Activated naive CD8-positive, alpha-beta T cell treated with anti-CD3 and anti-CD28 coated beads, Interleukin-2, amount 10 ng/mL, durations not matched to agents 7 days and 5 days (primary cell): ENCODE measurements at regions not wholly inside any gene's neighbourhood (a gene's known extent, or its start where the extent isn't known, plus 50 kb on each side); places are given as distances from the start of the nearest gene placed in this dataset.

ENCODE experiments used
- ATAC-seq: fragments of 150-1000 bp; cut with Tn5 transposase; one replicate; pipeline ENCODE4 v1.10.0; 2021; ENCODE audit warnings: low read depth, moderate library complexity
- POLR2A ChIA-PET: fragments of 350-600 bp; sonication (Branson Sonifier 250); formaldehyde crosslinking; loops from one replicate; lab custom pipeline; 2021; ENCODE audit warnings: antibody characterized with exemption; lab: Charles Lee
- DNase-seq: peaks from one replicate; pipeline ENCODE4 v3.0.0; 2021
- H3K27ac Mint-ChIP-seq: one replicate; pipeline ENCODE4 v1.8.0; 2022; ENCODE audit warnings: mild to moderate bottlenecking, mixed read lengths
- H3K27me3 Mint-ChIP-seq: one replicate; pipeline ENCODE4 v1.8.0; 2022; ENCODE audit warnings: mild to moderate bottlenecking, moderate library complexity, mixed read lengths
- H3K36me3 Mint-ChIP-seq: one replicate; pipeline ENCODE4 v1.8.0; 2021; ENCODE audit warnings: mild to moderate bottlenecking, mixed read lengths
- H3K4me1 Mint-ChIP-seq: one replicate; pipeline ENCODE4 v1.8.0; 2021; ENCODE audit warnings: mixed read lengths
- H3K4me3 Mint-ChIP-seq: one replicate; pipeline ENCODE4 v1.8.0; 2022; ENCODE audit warnings: mild to moderate bottlenecking, moderate library complexity, mixed read lengths
- H3K9me3 Mint-ChIP-seq: one replicate; pipeline ENCODE4 v1.8.0; 2021; ENCODE audit warnings: mixed read lengths

- Mint-ChIP-seq H3K27ac (no peak overlapping the region), H3K27me3 (no peaks in the 10 kb centered on the region), H3K4me1 (no peaks in the 10 kb centered on the region), H3K36me3 (no peaks in the 10 kb centered on the region), H3K4me3 (no peak overlapping the region), H3K9me3 (peaks cover 3% of the 10 kb centered on the region)
- ATAC-seq (no peak), DNase-seq (no peak)
- POLR2A ChIA-PET: no interaction called here
Measured at GRCh38 chr20:16898433-16898832, 150.3 kb downstream of the OTOR start.

- POLR2A ChIA-PET: no interaction called here
- no peak for ATAC-seq
Measured at GRCh38 chr20:16902662-16903061, 154.5 kb downstream of the OTOR start.

GRCh38 chr20:16904751-16905150 lies 156.6 kb downstream of the OTOR start:
- H3K27me3 Mint-ChIP-seq: no peaks in the 10 kb centered on the region
- ATAC-seq (no peak), DNase-seq (no peak)
- H3K9me3 Mint-ChIP-seq: peaks cover 3% of the 10 kb centered on the region
- no peaks in the 10 kb centered on the region for H3K36me3 Mint-ChIP-seq
- H3K4me1 Mint-ChIP-seq: no peaks in the 10 kb centered on the region
- POLR2A ChIA-PET: no interaction called here
- H3K27ac Mint-ChIP-seq: no peak overlapping the region
- H3K4me3 Mint-ChIP-seq: no peak overlapping the region

More at GRCh38 chr20:16902662-16903061, 154.5 kb downstream of the OTOR start:
- no peaks in the 10 kb centered on the region for H3K27me3 Mint-ChIP-seq
- H3K4me1 Mint-ChIP-seq: no peaks in the 10 kb centered on the region
- no peak overlapping the region for H3K27ac Mint-ChIP-seq
- no peak overlapping the region for H3K4me3 Mint-ChIP-seq
- H3K9me3 Mint-ChIP-seq: peaks cover 3% of the 10 kb centered on the region
- DNase-seq: no peak
- no peaks in the 10 kb centered on the region for H3K36me3 Mint-ChIP-seq

GRCh38 chr20:16914277-16914676 lies 166.1 kb downstream of the OTOR start:
- Mint-ChIP-seq H3K9me3 (no peaks in the 10 kb centered on the region), H3K36me3 (no peaks in the 10 kb centered on the region), H3K4me1 (no peaks in the 10 kb centered on the region), H3K4me3 (no peak overlapping the region), H3K27ac (no peak overlapping the region), H3K27me3 (no peaks in the 10 kb centered on the region)
- no peak for ATAC-seq
- DNase-seq: no peak
- POLR2A ChIA-PET: no interaction called here

- H3K36me3 Mint-ChIP-seq: no peaks in the 10 kb centered on the region
- H3K9me3 Mint-ChIP-seq: no peaks in the 10 kb centered on the region
- POLR2A ChIA-PET: no interaction called here
- H3K4me3 Mint-ChIP-seq: no peak overlapping the region
- no peaks in the 10 kb centered on the region for H3K27me3 Mint-ChIP-seq
- DNase-seq: no peak
- H3K27ac Mint-ChIP-seq: no peak overlapping the region
- H3K4me1 Mint-ChIP-seq: no peaks in the 10 kb centered on the region
- no peak for ATAC-seq
Measured at GRCh38 chr20:16916165-16916564, 168.0 kb downstream of the OTOR start.

DNA sequence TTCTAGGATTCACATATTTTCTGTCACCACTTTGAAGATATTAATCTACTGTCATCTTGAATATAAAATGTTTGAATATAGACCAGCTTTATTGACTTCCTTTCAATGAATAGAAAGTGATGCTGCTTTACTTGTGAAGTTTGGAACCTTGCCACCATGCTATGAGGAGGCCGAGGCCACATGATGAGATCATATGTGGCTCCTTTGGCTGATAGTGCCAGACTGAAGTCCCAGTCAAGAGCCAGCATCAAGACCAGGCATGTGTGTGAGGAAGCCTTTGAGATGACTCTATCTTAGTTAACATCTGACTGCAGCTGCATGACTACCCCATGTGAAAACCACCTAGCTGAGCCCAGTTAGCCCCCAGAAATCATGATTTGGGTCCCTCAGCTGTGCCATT lies 169.5 kb downstream of the OTOR start:
- Mint-ChIP-seq H3K27ac (no peak overlapping the region), H3K9me3 (no peaks in the 10 kb centered on the region), H3K27me3 (no peaks in the 10 kb centered on the region), H3K36me3 (no peaks in the 10 kb centered on the region), H3K4me3 (no peak overlapping the region), H3K4me1 (no peaks in the 10 kb centered on the region)
- ATAC-seq (no peak), DNase-seq (no peak)
- POLR2A ChIA-PET: no interaction called here

DNA sequence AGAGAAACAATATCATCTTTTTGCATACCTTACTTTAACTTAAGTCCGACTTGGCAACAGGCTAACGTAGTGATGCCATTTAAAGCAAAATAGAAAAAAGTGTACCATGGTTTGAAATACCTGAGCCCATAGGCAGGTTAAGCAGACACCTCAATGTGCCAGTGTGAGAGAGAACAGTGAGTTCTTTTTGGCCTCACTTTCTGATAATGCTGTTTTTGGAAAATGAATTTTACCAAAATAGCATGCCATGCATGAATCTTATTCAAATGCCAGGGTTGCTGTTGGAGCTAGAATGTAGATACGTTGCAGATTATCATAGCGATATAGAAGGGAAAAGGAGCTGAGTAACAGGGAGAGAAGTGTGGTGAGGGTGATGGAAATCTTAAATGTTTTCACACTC lies 170.2 kb downstream of the OTOR start:
- H3K27ac Mint-ChIP-seq: no peak overlapping the region
- no peaks in the 10 kb centered on the region for H3K4me1 Mint-ChIP-seq
- no peaks in the 10 kb centered on the region for H3K27me3 Mint-ChIP-seq
- H3K9me3 Mint-ChIP-seq: no peaks in the 10 kb centered on the region
- no peak overlapping the region for H3K4me3 Mint-ChIP-seq
- ATAC-seq (no peak), DNase-seq (no peak)
- no peaks in the 10 kb centered on the region for H3K36me3 Mint-ChIP-seq
- POLR2A ChIA-PET: no interaction called here

GRCh38 chr20:16919841-16920240 lies 171.7 kb downstream of the OTOR start:
- POLR2A ChIA-PET: no interaction called here
- ATAC-seq (no peak), DNase-seq (no peak)
- no peak overlapping the region for H3K4me3 Mint-ChIP-seq
- no peaks in the 10 kb centered on the region for H3K4me1 Mint-ChIP-seq
- H3K9me3 Mint-ChIP-seq: no peaks in the 10 kb centered on the region
- H3K36me3 Mint-ChIP-seq: no peaks in the 10 kb centered on the region
- H3K27me3 Mint-ChIP-seq: no peaks in the 10 kb centered on the region
- no peak overlapping the region for H3K27ac Mint-ChIP-seq

DNA sequence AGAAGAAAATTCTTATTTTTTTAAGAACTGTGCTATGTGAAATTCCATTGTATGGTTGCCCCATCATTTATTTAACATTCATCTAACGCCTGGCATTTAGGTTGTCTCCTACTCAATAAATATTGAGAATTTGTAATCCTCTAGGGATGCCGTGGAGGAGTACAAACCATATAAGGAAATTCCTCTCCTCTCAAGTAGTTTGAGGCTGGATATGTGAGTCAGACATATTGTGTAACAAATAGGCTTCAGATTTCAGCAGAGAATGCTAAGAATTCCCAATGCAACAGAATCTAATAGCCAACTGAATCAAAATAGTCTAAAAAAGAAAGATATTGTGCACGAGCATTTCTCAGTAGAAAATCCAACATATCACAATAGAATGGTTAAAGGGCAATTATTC lies 174.7 kb downstream of the OTOR start:
- DNase-seq (no peak), ATAC-seq (no peak)
- POLR2A ChIA-PET: no interaction called here
- Mint-ChIP-seq H3K4me1 (no peaks in the 10 kb centered on the region), H3K4me3 (no peak overlapping the region), H3K27me3 (no peaks in the 10 kb centered on the region), H3K27ac (no peak overlapping the region), H3K36me3 (no peaks in the 10 kb centered on the region), H3K9me3 (no peaks in the 10 kb centered on the region)

DNA sequence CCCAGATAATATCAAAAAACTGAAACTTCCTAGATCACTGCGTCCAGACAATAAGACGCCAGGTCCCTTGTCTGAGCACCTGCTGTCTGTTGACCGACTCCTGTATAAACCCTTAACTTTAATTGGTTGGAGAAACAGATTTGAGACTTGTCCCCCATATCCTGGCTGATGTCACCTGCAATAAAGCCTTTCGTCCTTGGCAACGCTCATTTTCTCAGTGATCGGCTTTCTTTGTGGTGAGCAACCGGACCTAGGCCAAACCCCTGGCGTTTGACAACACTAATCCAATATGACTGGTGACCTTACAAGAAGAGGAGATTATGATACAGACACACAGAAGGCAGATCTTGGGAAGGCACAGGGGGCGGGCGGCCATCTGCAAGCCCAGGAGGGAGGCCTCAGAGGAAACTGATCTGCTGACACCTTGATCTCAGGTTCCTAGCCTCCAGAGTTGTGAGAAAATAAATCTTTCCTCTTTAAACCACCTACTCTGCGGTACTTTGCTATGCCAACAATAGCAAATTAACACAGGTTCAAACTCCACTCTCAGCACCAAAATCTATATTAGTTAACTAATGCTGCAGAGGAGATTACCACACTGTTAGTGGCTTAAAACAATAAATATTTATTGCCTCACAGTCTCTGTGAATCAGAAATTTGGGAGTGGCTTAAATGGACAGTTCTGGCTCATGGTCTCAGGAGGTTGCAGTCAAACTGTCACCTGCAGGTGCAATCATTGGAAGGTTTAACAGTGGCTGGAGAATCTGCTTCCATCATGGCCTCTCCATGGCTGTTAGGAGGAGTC lies 178.7 kb downstream of the OTOR start:
- H3K9me3 Mint-ChIP-seq: peaks cover 1% of the 10 kb centered on the region
- no peak overlapping the region for H3K4me3 Mint-ChIP-seq
- no peaks in the 10 kb centered on the region for H3K4me1 Mint-ChIP-seq
- POLR2A ChIA-PET: no interaction called here
- H3K36me3 Mint-ChIP-seq: no peaks in the 10 kb centered on the region
- ATAC-seq (no peak), DNase-seq (no peak)
- H3K27me3 Mint-ChIP-seq: no peaks in the 10 kb centered on the region
- H3K27ac Mint-ChIP-seq: no peak overlapping the region

DNA sequence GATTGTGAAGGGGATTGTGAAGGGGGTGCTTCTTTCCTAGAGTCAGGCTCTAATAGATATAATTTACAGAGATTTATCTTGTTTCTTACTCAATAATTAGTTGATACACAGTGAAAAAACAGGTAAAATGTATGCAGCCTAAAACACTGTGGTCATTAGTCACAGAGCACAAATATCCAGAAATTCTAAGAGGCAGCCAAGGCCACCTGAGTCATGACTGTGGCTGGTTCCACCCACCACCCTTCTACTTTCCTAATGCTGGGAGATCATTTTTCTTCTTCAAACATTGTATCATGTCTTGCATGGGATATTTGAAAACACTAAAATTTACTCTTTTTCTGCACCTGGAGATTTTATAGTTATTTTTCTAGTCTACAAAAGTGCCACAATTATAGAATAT lies 181.6 kb downstream of the OTOR start:
- no peaks in the 10 kb centered on the region for H3K27me3 Mint-ChIP-seq
- DNase-seq: no peak
- no peak for ATAC-seq
- H3K36me3 Mint-ChIP-seq: no peaks in the 10 kb centered on the region
- H3K27ac Mint-ChIP-seq: no peak overlapping the region
- POLR2A ChIA-PET: no interaction called here
- H3K4me1 Mint-ChIP-seq: no peaks in the 10 kb centered on the region
- no peak overlapping the region for H3K4me3 Mint-ChIP-seq
- peaks cover 3% of the 10 kb centered on the region for H3K9me3 Mint-ChIP-seq

DNA sequence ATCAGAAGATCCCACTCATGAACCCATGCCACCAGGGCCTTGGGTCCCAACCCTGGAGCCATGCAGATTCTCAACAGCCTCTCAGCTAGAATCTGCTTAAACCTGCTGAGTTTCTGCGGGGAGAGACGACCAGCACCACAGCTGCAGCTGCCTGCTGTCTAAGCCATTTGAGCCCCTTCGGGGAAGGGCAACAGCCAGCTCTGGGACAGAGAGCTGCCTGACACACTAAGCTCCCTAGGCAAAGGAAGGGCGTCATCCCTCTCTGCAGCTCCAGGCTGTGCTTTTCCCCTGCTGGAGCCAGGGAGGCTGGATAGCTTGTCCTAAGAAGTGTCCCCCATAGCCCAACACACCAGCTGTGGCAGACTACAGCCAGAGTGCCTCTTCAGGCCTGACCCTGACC lies 182.5 kb downstream of the OTOR start:
- ATAC-seq (no peak), DNase-seq (no peak)
- H3K9me3 Mint-ChIP-seq: peaks cover 3% of the 10 kb centered on the region
- no peaks in the 10 kb centered on the region for H3K27me3 Mint-ChIP-seq
- no peak overlapping the region for H3K27ac Mint-ChIP-seq
- no peaks in the 10 kb centered on the region for H3K4me1 Mint-ChIP-seq
- H3K4me3 Mint-ChIP-seq: no peak overlapping the region
- H3K36me3 Mint-ChIP-seq: no peaks in the 10 kb centered on the region
- POLR2A ChIA-PET: no interaction called here

GRCh38 chr20:16939051-16939450 lies 190.9 kb downstream of the OTOR start:
- DNase-seq: no peak
- Mint-ChIP-seq H3K4me3 (no peak overlapping the region), H3K9me3 (no peaks in the 10 kb centered on the region), H3K4me1 (no peaks in the 10 kb centered on the region), H3K27me3 (no peaks in the 10 kb centered on the region), H3K36me3 (no peaks in the 10 kb centered on the region), H3K27ac (no peak overlapping the region)
- no peak for ATAC-seq
- POLR2A ChIA-PET: no interaction called here

DNA sequence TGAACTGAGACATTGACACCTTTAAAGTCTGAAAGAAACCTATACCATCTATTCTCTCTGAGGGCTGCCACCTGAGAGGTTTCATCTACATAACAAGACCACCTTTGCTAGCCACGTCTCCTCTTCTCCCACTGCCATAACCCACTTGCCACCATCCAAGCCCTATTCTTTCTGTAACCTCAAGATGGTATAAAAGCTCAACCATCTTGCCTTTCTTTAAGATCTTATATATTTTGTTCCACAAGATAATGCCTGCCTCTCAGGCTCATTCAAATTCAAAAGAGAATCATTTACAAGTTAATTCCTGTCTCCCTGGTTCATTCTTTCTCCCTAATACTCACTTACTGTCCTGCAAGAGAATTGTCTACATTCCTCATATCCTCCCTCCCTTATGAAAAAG lies 192.5 kb downstream of the OTOR start:
- DNase-seq (no peak), ATAC-seq (no peak)
- POLR2A ChIA-PET: no interaction called here
- H3K27ac Mint-ChIP-seq: no peak overlapping the region
- H3K4me3 Mint-ChIP-seq: no peak overlapping the region
- H3K9me3 Mint-ChIP-seq: no peaks in the 10 kb centered on the region
- no peaks in the 10 kb centered on the region for H3K36me3 Mint-ChIP-seq
- H3K27me3 Mint-ChIP-seq: no peaks in the 10 kb centered on the region
- no peaks in the 10 kb centered on the region for H3K4me1 Mint-ChIP-seq
